ENCODE measurements at regions not wholly inside any gene's neighbourhood (a gene's known extent, or its start where the extent isn't known, plus 50 kb on each side); places are given as distances from the start of the nearest gene placed in this dataset.

DNA sequence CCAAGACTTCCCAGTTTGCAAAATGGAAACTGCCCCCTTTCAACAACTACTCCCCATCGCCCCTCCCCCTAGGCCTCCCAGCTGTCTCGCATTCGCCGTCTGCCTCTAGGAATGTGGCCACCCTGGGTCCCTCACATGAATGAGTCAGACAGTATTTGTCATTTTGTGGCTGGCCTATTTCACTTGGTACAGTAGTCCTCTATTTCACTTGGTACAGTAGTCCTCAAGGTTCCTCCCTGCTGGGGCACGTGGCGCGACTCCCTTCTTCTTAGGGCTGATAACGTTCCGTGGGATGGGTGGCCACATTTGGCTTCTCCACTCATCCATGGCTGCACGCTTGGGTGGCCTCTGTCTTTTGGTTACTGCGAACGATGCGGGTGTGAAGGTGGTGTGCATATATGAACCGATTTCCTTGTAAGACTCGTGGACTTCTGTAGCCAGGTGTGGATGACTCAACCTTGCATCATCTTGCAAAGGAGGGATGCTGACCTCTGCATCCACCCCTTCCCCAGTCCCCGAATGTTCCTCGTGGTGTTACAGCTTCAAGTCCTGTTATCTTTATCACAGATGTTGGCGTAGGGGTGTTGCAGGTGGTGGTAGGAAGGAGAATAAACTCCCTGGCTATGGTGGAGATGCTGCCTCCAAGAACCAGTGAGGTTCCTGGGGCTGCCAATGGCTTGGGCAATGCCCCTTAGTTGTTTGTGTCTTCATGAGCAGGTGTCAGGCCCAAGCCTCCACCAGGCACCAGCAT is 112.1 kb upstream of the SOX1 start:
- Histone ChIP-seq H3K9me3 (ENCODE audit: control insufficient read depth, insufficient read depth, low read depth, low read length) (peaks cover 15% of the 10 kb centered on the region), H3K4me3 (ENCODE audit: low read depth, low read length) (no peak overlapping the region), H3K27me3 (ENCODE audit: control insufficient read depth, insufficient read depth, low read length) (no peaks in the 10 kb centered on the region), H3K36me3 (ENCODE audit: control insufficient read depth, insufficient read depth, low read length) (no peaks in the 10 kb centered on the region), H3K9ac (ENCODE audit: low read length) (no peak overlapping the region), H3K4me1 (ENCODE audit: control insufficient read depth, insufficient read depth, low read length) (peaks cover 4% of the 10 kb centered on the region; the same call in 1 of the 2 replicates), H3K27ac (ENCODE audit: low read depth, low read length) (no peak overlapping the region)

DNA sequence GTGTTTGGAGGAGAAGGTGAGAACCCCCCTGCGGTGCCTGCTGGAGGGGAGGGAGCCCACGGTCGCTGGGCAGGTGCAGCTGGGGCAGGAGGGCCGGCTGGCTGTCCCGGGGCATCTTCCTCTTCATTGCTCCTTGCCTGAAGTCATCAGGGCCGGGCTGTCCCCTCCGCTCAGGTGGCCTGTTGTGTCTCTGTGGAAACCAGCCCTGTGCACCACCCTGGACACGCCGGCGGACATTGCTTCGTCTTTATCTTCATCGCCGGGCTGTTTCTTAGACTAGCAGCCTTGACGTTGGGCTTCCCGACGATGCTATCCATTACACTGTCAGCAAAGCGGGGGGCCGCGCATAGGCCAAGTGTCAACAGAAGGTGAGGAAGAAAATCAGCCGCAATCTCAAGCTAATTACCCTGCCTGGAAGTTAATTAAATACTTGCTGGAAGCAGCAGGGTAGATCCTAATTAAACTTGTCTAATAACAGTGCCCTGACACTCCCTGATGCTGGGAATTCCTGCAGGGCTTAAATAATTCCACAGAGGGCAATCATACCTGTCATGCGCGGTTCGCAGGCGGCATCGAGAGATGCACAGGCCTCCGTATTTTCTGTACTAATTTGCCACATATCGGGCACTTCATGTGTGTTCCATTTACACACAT is 111.4 kb upstream of the SOX1 start:
- no peak overlapping the region for H3K9ac ChIP-seq (ENCODE audit: low read length)
- no peak overlapping the region for H3K4me3 ChIP-seq (ENCODE audit: low read depth, low read length)
- no peaks in the 10 kb centered on the region for H3K27me3 ChIP-seq (ENCODE audit: control insufficient read depth, insufficient read depth, low read length)
- H3K27ac ChIP-seq (ENCODE audit: low read depth, low read length), result no peak overlapping the region
- peaks cover 11% of the 10 kb centered on the region for H3K9me3 ChIP-seq (ENCODE audit: control insufficient read depth, insufficient read depth, low read depth, low read length)
- no peaks in the 10 kb centered on the region for H3K36me3 ChIP-seq (ENCODE audit: control insufficient read depth, insufficient read depth, low read length)
- peaks cover 4% of the 10 kb centered on the region; the same call in 1 of the 2 replicates for H3K4me1 ChIP-seq (ENCODE audit: control insufficient read depth, insufficient read depth, low read length)

DNA sequence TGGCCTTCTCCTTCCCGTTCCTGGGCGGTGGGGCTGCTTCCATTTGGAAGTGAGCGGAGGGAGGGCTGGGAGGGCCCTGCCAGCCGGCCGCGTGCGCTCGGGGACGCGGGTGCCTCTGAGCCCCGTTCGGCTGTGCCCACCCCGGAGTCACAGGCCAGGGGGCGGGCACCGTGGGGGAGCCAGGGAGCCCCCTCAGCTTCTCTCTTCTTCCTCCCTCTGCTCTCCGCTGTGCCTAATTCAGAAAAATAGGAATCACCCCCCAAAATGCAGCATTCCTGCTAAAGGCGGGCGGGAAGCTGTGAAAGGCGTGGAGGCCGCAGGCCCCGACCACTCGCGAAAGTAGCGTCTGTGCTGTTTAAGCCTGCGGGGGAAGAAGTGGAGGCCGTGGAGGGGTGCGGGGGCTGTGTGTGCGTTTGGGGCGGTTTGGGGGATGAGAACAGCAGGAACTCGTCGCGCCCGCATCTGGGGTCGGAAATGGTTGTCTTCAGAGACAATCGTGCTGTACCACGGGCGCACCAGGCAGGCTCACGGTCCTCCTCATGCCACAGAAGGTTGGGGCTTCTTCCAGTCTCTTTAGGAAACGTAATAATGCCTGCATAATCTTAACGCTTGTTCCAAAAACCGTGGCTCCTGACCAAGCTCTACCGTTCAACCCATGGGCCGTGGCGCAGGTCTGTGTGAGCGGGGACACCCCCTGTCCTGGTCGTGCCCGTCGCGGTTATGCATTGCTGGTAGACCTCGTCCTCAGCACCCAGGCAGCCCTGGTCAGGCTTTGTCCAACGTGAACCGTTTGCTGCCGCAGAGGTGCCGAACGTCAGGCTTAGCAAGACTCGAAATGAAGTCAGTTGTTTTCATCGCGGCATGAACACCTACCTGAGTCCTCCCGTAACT is 110.4 kb upstream of the SOX1 start:
- Histone ChIP-seq H3K27me3 (ENCODE audit: control insufficient read depth, insufficient read depth, low read length) (no peaks in the 10 kb centered on the region), H3K4me3 (ENCODE audit: low read depth, low read length) (no peak overlapping the region), H3K9me3 (ENCODE audit: control insufficient read depth, insufficient read depth, low read depth, low read length) (0 out of 2 replicates have a peak, but pooled peaks cover under 1% of the 10 kb centered on the region), H3K27ac (ENCODE audit: low read depth, low read length) (no peak overlapping the region), H3K9ac (ENCODE audit: low read length) (no peak overlapping the region), H3K36me3 (ENCODE audit: control insufficient read depth, insufficient read depth, low read length) (no peaks in the 10 kb centered on the region), H3K4me1 (ENCODE audit: control insufficient read depth, insufficient read depth, low read length) (peaks cover 4% of the 10 kb centered on the region; the same call in 1 of the 2 replicates)

DNA sequence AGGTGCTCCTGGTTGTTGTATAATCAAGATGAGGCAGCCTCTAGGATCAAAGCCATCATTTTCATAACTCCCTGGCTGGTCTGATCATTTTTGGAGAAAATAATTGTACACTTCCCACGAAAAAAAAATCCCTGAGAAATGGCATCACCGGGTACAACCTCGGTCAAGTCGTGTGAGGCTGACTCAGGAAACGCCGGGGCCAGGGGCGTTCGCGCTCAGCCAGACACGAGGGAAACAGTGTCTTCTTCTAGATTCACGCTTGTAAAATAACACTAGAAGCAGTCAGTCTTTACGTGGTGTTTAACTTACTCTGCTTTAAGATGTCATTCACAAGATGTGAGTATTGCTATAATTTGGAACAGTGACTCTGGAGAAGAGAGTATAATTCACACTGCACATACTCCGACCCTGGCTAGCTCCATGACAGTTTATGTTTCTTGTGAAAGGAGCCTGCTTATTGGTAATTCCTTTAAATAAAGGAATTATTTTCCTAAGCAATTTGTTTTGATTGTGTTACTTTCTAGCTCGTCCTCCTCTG is 109.0 kb upstream of the SOX1 start:
- Histone ChIP-seq H3K36me3 (ENCODE audit: control insufficient read depth, insufficient read depth, low read length) (no peaks in the 10 kb centered on the region), H3K9ac (ENCODE audit: low read length) (no peak overlapping the region), H3K27ac (ENCODE audit: low read depth, low read length) (no peak overlapping the region), H3K27me3 (ENCODE audit: control insufficient read depth, insufficient read depth, low read length) (no peaks in the 10 kb centered on the region), H3K4me3 (ENCODE audit: low read depth, low read length) (no peak overlapping the region), H3K9me3 (ENCODE audit: control insufficient read depth, insufficient read depth, low read depth, low read length) (no peaks in the 10 kb centered on the region), H3K4me1 (ENCODE audit: control insufficient read depth, insufficient read depth, low read length) (peaks cover 4% of the 10 kb centered on the region; the same call in 1 of the 2 replicates)

DNA sequence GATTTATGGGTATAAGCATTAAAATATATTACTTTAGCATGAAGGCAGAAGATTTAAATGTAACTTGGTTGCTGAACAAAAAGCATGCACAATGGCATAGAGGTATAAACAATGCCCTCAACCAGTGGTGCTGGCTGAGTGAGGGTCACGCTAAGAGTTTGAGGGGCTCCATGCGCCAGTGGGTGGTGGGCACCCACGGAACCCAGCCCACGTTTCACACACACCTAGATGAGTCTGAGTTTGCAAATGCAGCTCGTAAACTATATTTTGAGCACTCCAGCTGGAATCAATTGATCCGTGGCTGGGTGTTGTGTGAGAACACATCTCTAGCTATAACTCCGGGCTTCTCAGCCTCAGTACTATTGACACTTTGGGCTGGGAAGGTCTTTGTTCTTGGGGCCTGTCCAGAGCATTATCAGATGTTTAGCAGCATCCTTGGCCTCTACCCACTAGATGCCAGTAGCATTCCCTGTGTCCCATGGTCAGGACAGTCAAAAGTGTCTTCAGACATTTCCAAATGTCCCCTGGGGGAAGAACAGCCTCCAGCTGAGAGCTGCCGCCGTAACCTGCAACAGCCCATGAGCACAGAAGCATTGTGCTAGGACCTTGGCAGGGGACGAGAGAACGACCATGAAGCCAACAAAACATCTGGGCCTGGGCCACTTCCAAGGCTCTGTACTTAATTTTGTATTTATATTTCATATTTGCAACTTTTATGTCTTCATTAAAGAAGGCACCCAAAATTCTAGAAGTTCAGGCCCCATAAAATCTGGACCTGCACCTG is 108.1 kb upstream of the SOX1 start:
- Histone ChIP-seq H3K36me3 (ENCODE audit: control insufficient read depth, insufficient read depth, low read length) (no peaks in the 10 kb centered on the region), H3K9me3 (ENCODE audit: control insufficient read depth, insufficient read depth, low read depth, low read length) (no peaks in the 10 kb centered on the region), H3K27ac (ENCODE audit: low read depth, low read length) (no peak overlapping the region), H3K9ac (ENCODE audit: low read length) (no peak overlapping the region), H3K4me3 (ENCODE audit: low read depth, low read length) (no peak overlapping the region), H3K27me3 (ENCODE audit: control insufficient read depth, insufficient read depth, low read length) (no peaks in the 10 kb centered on the region), H3K4me1 (ENCODE audit: control insufficient read depth, insufficient read depth, low read length) (peaks cover 4% of the 10 kb centered on the region; the same call in 1 of the 2 replicates)

DNA sequence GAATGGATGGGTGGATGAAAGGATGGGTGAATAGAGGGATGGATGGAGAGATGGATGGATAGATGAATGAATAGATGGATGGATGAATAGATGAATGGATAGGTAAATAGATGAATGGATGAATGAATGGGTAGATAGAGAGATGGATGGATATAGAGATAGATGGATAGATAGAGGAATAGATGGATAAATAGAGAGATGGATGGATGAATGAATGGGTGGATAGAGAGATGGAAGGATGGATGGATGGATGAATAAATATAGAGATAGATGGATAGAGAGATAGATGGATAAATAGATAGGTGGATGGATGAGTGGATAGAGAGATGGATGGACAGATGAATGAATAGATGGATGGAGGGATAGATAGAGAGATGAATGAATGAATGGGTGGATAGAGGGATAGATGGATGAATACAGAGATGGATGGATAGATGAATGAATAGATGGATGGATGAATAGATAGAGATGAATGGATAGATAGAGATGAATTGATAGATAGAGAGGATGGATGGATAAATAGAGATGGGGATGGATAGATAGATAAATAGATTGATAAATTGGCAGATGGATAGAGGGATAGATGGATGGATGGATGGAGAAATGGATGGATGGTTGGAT is 106.7 kb upstream of the SOX1 start:
- no peak overlapping the region for H3K9ac ChIP-seq (ENCODE audit: low read length)
- H3K36me3 ChIP-seq (ENCODE audit: control insufficient read depth, insufficient read depth, low read length), result no peaks in the 10 kb centered on the region
- H3K27ac ChIP-seq (ENCODE audit: low read depth, low read length), result no peak overlapping the region
- H3K27me3 ChIP-seq (ENCODE audit: control insufficient read depth, insufficient read depth, low read length), result no peaks in the 10 kb centered on the region
- H3K9me3 ChIP-seq (ENCODE audit: control insufficient read depth, insufficient read depth, low read depth, low read length), result no peaks in the 10 kb centered on the region
- H3K4me1 ChIP-seq (ENCODE audit: control insufficient read depth, insufficient read depth, low read length), result no peaks in the 10 kb centered on the region
- H3K4me3 ChIP-seq (ENCODE audit: low read depth, low read length), result no peak overlapping the region

- Histone ChIP-seq H3K27ac (ENCODE audit: low read depth, low read length) (no peak overlapping the region), H3K4me1 (ENCODE audit: control insufficient read depth, insufficient read depth, low read length) (no peaks in the 10 kb centered on the region), H3K4me3 (ENCODE audit: low read depth, low read length) (no peak overlapping the region), H3K36me3 (ENCODE audit: control insufficient read depth, insufficient read depth, low read length) (no peaks in the 10 kb centered on the region), H3K9ac (ENCODE audit: low read length) (no peak overlapping the region), H3K27me3 (ENCODE audit: control insufficient read depth, insufficient read depth, low read length) (no peaks in the 10 kb centered on the region), H3K9me3 (ENCODE audit: control insufficient read depth, insufficient read depth, low read depth, low read length) (no peaks in the 10 kb centered on the region)
Observed at GRCh38 chr13:111961236-111961635, 105.7 kb upstream of the SOX1 start.

- H3K9ac ChIP-seq (ENCODE audit: low read length), result no peak overlapping the region
- H3K4me1 ChIP-seq (ENCODE audit: control insufficient read depth, insufficient read depth, low read length), result no peaks in the 10 kb centered on the region
- H3K4me3 ChIP-seq (ENCODE audit: low read depth, low read length), result no peak overlapping the region
- no peaks in the 10 kb centered on the region for H3K36me3 ChIP-seq (ENCODE audit: control insufficient read depth, insufficient read depth, low read length)
- no peak overlapping the region for H3K27ac ChIP-seq (ENCODE audit: low read depth, low read length)
- H3K9me3 ChIP-seq (ENCODE audit: control insufficient read depth, insufficient read depth, low read depth, low read length), result no peaks in the 10 kb centered on the region
- no peaks in the 10 kb centered on the region for H3K27me3 ChIP-seq (ENCODE audit: control insufficient read depth, insufficient read depth, low read length)
Observed at GRCh38 chr13:111961651-111962192, 105.2 kb upstream of the SOX1 start.

DNA sequence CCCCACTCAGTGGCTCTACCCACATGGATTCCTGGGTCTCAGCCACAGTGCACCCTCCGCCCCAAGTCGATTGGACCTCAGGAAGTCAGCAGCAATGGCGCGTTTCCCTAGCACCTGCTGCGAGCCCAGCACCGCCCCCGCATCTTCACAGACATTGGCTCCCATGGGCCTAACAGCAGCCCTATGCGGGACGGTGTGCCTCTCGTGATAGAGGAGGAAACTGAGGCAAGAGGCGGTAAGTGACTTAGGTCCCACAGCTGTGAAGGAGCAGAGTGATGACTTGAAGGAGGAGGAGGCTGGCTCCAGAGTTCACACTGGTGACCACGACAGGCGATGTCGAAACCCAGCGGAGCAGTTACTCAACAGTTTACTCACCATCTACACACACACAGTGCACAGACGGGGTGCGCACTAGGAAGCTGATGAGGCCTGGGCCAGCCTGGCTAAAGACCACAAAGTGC is 104.5 kb upstream of the SOX1 start:
- no peak overlapping the region for H3K27ac ChIP-seq (ENCODE audit: low read depth, low read length)
- no peaks in the 10 kb centered on the region for H3K36me3 ChIP-seq (ENCODE audit: control insufficient read depth, insufficient read depth, low read length)
- H3K9me3 ChIP-seq (ENCODE audit: control insufficient read depth, insufficient read depth, low read depth, low read length), result no peaks in the 10 kb centered on the region
- no peak overlapping the region for H3K4me3 ChIP-seq (ENCODE audit: low read depth, low read length)
- no peaks in the 10 kb centered on the region for H3K4me1 ChIP-seq (ENCODE audit: control insufficient read depth, insufficient read depth, low read length)
- H3K27me3 ChIP-seq (ENCODE audit: control insufficient read depth, insufficient read depth, low read length), result no peaks in the 10 kb centered on the region
- no peak overlapping the region for H3K9ac ChIP-seq (ENCODE audit: low read length)

GRCh38 chr13:111963031-111963430 is 103.9 kb upstream of the SOX1 start:
- H3K27me3 ChIP-seq (ENCODE audit: control insufficient read depth, insufficient read depth, low read length), result no peaks in the 10 kb centered on the region
- H3K27ac ChIP-seq (ENCODE audit: low read depth, low read length), result no peak overlapping the region
- no peak overlapping the region for H3K4me3 ChIP-seq (ENCODE audit: low read depth, low read length)
- H3K9ac ChIP-seq (ENCODE audit: low read length), result no peak overlapping the region
- H3K9me3 ChIP-seq (ENCODE audit: control insufficient read depth, insufficient read depth, low read depth, low read length), result no peaks in the 10 kb centered on the region
- H3K4me1 ChIP-seq (ENCODE audit: control insufficient read depth, insufficient read depth, low read length), result no peaks in the 10 kb centered on the region
- no peaks in the 10 kb centered on the region for H3K36me3 ChIP-seq (ENCODE audit: control insufficient read depth, insufficient read depth, low read length)

Data from HUES6 (cell line).